22Rv1 (cell line): ENCODE measurements at regions not wholly inside any gene's neighbourhood (a gene's known extent, or its start where the extent isn't known, plus 50 kb on each side); places are given as distances from the start of the nearest gene placed in this dataset.

Experiments
- ZFX ChIP-seq: fragments of 450-650 bp; IDR thresholded peaks from 2 replicates; pipeline ENCODE4 v1.6.1; 2017; ENCODE audit warnings: antibody characterized with exemption, borderline replicate concordance
- TF ChIP-seq, protein P1 (sequence below): fragments of 450-650 bp; IDR thresholded peaks from 2 replicates; pipeline ENCODE4 v1.5.1; 2017; ENCODE audit warnings: mild to moderate bottlenecking

DNA sequence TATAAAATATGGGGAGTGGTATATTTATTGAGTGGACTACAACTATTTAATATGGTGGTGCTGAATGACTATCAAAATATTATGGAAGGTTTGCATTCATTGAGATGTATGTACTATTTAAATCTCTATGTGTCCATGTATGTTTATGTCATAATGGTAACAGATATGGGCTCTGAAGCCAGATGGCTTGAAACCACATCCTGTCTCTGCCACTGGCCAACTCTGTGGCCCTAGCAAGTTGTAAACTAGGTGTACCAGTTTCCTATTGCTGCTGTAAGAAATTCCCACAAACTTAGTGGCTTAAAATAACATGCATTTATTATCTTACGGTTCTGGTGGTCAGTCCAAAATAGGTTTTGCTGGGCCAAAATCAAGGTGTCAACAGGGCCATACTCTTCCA is 198.1 kb upstream of the NFE2L3 start:
- TF ChIP-seq, protein P1, sequence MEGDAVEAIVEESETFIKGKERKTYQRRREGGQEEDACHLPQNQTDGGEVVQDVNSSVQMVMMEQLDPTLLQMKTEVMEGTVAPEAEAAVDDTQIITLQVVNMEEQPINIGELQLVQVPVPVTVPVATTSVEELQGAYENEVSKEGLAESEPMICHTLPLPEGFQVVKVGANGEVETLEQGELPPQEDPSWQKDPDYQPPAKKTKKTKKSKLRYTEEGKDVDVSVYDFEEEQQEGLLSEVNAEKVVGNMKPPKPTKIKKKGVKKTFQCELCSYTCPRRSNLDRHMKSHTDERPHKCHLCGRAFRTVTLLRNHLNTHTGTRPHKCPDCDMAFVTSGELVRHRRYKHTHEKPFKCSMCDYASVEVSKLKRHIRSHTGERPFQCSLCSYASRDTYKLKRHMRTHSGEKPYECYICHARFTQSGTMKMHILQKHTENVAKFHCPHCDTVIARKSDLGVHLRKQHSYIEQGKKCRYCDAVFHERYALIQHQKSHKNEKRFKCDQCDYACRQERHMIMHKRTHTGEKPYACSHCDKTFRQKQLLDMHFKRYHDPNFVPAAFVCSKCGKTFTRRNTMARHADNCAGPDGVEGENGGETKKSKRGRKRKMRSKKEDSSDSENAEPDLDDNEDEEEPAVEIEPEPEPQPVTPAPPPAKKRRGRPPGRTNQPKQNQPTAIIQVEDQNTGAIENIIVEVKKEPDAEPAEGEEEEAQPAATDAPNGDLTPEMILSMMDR: no peak
- TF ChIP-seq ZFX: no peak
